ENCODE measurements at regions not wholly inside any gene's neighbourhood (a gene's known extent, or its start where the extent isn't known, plus 50 kb on each side); places are given as distances from the start of the nearest gene placed in this dataset.

GRCh38 chr9:75834878-75835277 lies 55.6 kb upstream of the PCSK5 start:
- intact Hi-C loops (cut with micrococcal nuclease), result no loop called here

Data from T-helper 1 cell treated with Interleukin-12 subunit alpha and Interleukin-12 subunit beta and Interleukin-4 antibody, amounts not matched to agents 30 ng/mL and 1 ng/mL, for 36 hours (primary cell).